ENCODE measurements at regions not wholly inside any gene's neighbourhood (a gene's known extent, or its start where the extent isn't known, plus 50 kb on each side); places are given as distances from the start of the nearest gene placed in this dataset.
"Not testable (repeated sequence)": the region's sequence is repeated elsewhere in the genome, so short reads cannot be mapped to it uniquely, and the experiment has no call there.

GRCh38 chr2:61623747-61624146 is 85.6 kb upstream of the XPO1 start:
- DNase-seq (ENCODE audit: low read depth): no peak

GRCh38 chr2:61620244-61621159 is 82.3 kb upstream of the XPO1 start:
- DNase-seq (ENCODE audit: low read depth): no peak

GRCh38 chr2:61619561-61619960 is 81.4 kb upstream of the XPO1 start:
- no peak for DNase-seq (ENCODE audit: low read depth)

GRCh38 chr2:61617610-61618009 is 79.5 kb upstream of the XPO1 start:
- no peak for DNase-seq (ENCODE audit: low read depth)

- no peak for DNase-seq (ENCODE audit: low read depth)
Observed at GRCh38 chr2:61605245-61605644, 67.1 kb upstream of the XPO1 start.

- DNase-seq (ENCODE audit: low read depth): no peak
Observed at GRCh38 chr2:61604433-61604832, 66.3 kb upstream of the XPO1 start.

GRCh38 chr2:61598515-61599156 is 60.5 kb upstream of the XPO1 start:
- DNase-seq (ENCODE audit: low read depth): not testable (repeated sequence)

GRCh38 chr2:61597300-61598289 is 59.4 kb upstream of the XPO1 start:
- no peak for DNase-seq (ENCODE audit: low read depth)

- DNase-seq (ENCODE audit: low read depth): not testable (repeated sequence)
Observed at GRCh38 chr2:61594201-61594600, 56.0 kb upstream of the XPO1 start.

GRCh38 chr2:61593648-61594047 is 55.5 kb upstream of the XPO1 start:
- DNase-seq (ENCODE audit: low read depth): not testable (repeated sequence)

GRCh38 chr2:61590214-61590613 is 52.1 kb upstream of the XPO1 start:
- no peak for DNase-seq (ENCODE audit: low read depth)

- DNase-seq (ENCODE audit: low read depth): no peak
Observed at GRCh38 chr2:61588566-61588965, 50.4 kb upstream of the XPO1 start.
